Superior temporal gyrus (tissue), 1 donor: ENCODE measurements at regions not wholly inside any gene's neighbourhood (a gene's known extent, or its start where the extent isn't known, plus 50 kb on each side); places are given as distances from the start of the nearest gene placed in this dataset.
A peak's percentile ranks its signal among the peaks of the same experiment; 100 is the strongest.

Source experiments
- DNase-seq: peaks from one replicate; pipeline ENCODE4 v3.0.0-alpha.2; 2016; ENCODE audit errors: extremely low spot score

- DNase-seq: no peak
Measured at GRCh38 chr1:96290033-96290432, 431.6 kb upstream of the PTBP2 start.

- no peak for DNase-seq
Measured at GRCh38 chr1:96290801-96291200, 430.8 kb upstream of the PTBP2 start.

- no peak for DNase-seq
Measured at GRCh38 chr1:96291468-96291867, 430.1 kb upstream of the PTBP2 start.

- no peak for DNase-seq
Measured at GRCh38 chr1:96292141-96292540, 429.4 kb upstream of the PTBP2 start.

DNA sequence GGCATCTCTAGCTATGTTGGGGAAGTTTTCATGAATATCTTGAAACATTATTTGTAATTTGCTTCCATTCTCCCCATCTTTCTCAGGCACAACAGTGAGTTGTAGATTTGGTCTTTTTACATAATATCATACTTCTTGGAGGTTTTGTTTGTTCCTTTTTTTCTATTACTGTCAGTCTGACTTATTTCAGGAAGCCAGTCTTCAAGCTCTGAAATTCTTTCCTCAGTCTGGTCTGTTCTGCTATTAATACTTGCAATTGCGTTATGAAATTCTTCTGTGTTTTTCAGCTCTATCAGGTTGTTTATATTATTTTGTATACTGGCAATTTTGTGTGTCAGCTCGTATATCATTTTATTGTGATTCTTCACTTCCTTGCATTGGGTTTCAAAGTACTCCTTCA lies 424.6 kb upstream of the PTBP2 start:
- no peak for DNase-seq

DNA sequence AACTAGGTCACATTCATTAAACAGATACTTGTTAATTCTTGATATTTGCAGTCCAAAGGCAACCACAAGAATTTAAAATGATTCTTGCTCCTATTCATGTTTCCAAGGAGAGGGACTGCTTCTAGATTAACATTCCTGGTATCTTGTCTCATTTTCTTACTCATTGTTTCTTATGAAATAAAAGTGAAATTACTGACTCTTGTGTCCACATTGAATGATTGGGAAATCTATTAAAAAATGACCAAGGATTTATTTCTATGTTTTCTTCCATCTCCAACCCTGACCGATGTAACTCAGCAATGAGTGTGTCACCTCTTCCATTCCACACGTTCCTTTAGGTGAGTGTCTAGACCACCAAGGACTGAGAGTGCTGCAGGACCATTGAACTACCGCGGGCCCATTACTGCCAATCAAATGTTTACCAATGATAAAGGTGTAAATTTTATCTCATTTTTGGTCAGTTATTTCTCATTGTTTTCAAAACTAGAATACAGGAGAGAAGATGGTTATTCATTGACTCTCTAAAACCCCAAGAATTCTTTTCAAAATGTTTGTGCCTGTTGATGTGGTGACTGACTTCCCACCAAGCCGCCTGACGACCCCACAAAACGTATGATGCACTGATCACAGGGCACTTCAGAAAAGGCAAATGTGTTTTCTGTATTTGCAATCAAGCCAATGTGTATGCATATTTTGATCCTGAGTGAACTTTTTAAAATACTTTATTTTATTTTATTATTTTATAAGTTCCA lies 414.6 kb upstream of the PTBP2 start:
- no peak for DNase-seq

DNA sequence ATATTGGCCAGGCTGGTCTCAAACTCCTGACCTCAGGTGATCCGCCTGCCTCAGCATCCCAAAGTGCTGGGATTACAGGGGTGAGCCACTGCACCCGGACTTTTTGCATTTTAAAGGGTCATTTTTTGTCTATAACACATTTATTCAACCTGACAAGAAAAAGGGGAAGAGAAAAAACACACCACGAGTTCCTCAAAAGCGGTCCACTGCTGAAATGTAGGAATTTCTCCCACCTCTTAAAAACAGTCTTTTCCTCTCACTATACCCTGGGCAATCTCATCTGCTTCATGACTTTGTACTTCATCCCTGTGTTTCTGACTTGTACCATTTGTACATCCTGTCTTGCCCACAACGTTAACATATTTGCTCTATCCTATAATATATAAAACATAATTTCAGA lies 413.3 kb upstream of the PTBP2 start:
- DNase-seq: no peak

DNA sequence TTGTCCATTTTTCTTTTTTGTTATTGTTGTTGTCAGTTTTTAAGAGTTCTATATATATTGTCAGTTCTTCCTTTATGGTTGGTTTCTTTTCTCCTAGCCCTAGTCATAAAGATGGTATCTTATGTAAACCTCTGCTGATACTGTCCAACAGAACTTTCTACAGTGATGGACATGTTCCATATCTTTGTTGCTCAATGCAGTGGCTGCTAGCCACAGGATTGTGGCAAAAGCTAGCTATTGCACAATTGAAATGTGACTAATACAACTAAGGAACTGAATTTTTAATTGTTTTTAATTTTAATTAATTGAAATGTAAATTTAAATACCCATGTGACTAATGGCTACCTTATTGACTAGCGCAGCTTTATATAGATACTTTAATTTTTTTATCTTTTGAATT lies 411.8 kb upstream of the PTBP2 start:
- no peak for DNase-seq

DNA sequence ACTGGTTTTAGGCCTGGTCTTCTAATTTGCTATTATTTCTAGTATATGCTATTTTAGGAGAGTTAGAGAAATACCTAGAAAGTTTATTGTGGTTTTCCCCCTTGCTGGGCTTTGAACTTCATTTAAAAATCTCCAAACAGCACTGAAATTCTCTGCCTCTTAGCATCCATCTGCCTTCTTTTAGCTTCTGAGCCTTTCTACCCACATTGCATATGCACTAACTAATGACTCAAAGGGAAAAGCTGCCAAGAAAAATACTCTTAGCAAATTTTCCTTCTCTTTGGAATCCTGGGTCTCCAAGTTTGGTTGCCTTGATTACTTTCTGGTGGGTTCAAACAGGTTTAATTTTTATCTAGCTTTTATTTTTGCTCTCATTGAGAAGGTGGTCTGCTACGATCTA lies 408.4 kb upstream of the PTBP2 start:
- DNase-seq: peak; percentile 11

GRCh38 chr1:96329121-96329520 lies 392.5 kb upstream of the PTBP2 start:
- DNase-seq: no peak

DNA sequence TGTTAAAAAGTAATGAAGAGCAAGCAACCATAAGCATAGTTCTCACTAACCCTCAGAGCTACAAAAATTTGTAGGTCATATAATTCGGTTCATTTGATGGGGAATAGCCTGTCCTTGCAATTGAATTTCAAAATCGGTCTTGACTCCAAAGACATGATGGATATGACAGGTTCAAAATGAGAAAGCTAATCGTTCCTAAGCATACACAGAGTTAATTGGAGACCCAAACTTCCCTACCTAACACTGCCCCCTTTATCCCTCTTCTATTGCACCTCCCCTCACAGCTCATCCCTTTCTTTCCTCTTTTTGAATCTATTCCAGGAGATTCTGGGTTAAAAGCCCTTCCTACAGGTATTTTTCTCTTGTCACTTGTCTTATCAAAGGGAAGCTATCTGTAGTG lies 390.0 kb upstream of the PTBP2 start:
- no peak for DNase-seq

DNA sequence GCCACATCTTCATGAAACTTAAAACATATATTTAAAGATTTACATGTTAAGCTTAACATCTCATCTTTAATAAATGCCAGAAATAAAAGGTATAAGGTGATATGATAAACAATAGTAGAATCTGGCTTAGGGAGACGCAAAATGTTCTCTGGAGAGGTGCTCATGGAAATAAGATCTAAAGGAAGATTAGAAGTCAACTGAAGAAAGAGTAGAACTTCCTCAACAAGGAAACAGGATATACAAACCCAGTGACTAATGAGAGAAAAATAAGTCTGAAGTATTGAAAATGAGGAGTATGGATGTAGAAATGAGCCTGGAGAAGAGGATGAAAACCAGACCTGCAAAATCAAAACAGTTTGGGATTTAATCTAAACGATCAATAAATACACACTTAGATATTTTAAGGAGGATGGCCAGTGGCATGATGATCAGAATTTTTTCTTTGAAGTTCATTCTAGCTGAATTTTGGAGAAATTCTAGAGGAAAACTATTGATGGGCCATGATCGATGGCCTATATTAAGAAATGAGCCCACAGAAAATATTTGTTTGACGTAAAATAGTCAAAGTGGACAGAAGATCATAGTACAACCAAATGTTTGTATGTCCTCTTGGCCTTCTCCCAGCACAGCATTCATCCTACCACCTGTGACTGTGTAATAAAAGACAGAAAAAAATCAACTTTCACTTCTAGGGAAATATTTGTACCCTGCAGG lies 387.9 kb upstream of the PTBP2 start:
- DNase-seq: no peak

DNA sequence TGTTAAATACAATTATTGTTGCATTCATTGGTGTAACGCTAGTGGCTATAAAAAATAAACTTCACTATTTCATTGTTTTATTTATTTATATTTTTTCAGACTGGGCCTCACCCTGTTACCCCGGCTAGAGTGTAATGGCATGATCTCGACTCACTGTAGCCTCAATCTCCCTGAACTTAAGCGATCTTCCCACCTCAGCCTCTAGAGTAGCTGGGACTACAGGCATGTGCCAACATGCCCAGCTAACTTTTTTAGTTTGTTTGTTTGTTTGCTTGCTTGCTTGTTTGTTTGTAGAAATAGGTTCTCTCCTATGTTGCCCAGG lies 387.4 kb upstream of the PTBP2 start:
- DNase-seq: no peak

DNA sequence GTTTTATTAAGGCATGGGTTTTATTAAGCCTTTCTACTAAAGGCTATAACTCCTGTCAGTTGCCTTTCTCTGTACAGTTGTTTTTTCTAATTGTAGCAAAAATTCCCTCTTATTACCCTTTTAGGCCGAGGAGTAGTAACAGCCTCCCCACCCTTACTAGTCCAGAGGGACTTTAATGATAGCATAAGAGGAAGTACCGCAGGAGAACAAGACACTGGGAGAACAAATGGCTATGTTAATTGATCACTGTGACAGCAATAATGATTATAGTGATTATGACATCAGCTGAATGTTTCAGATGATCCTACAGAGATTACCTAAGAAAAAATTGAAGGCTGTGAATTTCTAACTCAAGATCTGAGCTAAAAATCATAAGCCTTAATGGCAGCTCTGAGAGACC lies 383.0 kb upstream of the PTBP2 start:
- no peak for DNase-seq

DNA sequence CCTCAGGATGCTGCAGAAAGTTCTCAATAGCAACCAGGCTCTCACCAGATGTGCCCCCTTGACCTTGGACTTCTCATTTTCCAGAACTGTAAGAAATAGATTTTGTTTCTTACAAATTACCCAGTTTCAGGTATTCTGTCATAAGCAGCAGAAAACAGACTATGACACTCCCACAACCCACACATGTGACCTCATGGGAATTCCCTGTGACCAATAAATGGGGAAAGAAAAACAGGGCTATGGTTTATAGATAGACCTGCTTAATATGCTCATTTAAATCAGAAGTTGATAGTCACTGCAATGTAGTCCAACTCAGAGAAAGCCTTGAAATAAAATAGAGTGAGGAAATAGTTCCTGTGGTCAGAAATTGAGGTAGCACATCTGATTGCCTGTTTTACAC lies 380.9 kb upstream of the PTBP2 start:
- no peak for DNase-seq

DNA sequence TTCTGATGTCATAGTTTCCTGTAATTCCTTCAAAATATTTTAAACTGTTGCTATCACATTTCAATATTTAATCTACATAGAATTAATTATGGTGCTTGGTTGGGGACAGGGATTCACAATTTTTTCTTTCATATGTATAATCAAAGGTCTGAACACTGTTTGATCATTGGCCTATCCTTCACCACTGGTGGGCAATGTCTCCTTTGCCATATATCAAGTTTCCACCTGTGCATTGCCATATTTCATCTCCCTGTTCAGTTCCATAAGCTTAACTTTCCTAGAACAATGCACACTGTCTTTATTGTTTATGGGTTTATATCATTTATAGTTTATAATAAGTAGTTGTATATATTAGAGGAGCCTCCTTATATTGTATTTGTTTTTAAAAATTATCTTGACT lies 374.9 kb upstream of the PTBP2 start:
- DNase-seq: no peak

GRCh38 chr1:96349896-96350295 lies 371.7 kb upstream of the PTBP2 start:
- no peak for DNase-seq

DNA sequence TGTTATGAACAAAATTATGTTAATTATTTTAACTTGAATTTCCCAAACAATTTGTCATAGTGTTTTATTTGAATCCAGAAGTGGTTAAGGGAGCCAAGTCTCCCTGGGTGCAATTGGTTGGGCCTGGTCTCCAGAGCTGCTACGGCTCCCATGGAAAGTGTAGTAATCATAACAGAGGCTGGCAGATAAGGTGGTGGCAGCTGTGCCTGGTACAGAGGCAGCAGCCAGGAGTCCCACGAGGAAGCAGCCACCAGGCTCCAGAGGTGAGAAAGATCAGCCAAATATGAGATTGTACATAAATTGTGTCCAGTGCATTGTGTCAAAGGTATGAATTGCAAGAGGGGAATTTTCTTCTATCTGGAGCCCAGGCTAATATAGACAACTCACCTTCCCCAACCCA lies 368.9 kb upstream of the PTBP2 start:
- no peak for DNase-seq

DNA sequence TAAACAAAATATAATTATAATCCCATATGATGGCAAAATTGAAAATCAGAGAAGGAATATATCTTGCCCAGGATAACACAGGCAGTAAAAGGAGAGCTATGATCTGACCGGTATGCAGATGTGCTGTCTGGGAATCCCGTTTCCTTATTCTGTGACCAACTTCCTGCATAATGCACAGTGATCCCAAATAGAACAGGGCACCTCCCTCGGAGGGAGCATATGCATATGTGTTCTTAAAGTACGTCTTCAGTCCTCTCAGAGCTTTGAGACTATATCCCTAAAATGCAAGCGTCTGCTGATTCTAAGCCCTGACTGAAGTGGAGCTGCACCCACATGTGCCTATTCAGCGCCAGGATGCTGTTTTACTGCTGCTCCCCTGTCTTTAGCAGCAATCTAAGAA lies 366.1 kb upstream of the PTBP2 start:
- DNase-seq: no peak

DNA sequence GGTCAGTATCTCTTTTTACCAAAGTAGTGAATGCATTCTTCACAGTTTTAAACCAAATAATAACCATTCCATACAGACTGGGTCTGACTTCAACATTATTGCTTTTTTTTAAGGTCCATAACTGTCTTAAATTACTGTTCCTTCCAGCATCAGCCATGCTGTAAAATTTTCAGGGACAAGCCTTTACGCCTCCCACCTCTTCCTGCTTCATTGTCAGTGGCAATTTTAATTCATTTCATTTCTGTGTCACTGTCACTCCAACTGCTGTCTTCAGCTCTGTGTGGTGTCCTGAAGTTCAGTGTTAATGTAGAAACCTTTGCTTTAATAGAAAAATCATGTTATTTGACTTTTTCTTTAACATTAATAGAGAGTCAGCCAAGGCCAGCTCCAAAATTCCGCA lies 365.6 kb upstream of the PTBP2 start:
- DNase-seq: no peak

GRCh38 chr1:96357141-96357765 lies 364.3 kb upstream of the PTBP2 start:
- no peak for DNase-seq

DNA sequence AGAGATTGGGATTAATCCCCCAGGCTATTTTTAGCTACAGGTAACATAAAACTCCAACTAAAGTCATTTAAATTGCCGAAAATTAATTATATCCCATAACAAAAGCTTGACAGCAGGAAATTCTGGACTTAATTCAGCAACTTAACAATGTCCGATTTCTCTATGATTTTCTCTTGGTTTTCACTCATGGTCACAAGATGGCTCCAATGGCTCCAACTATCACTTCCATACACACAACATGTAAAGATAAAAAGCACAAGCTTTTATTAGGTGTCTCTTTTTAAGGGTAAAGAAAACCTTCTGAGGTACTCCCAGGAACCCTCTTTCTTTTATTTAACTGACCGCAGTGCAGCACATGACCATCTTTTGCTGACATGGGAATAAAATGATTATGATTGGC lies 363.5 kb upstream of the PTBP2 start:
- DNase-seq: no peak

DNA sequence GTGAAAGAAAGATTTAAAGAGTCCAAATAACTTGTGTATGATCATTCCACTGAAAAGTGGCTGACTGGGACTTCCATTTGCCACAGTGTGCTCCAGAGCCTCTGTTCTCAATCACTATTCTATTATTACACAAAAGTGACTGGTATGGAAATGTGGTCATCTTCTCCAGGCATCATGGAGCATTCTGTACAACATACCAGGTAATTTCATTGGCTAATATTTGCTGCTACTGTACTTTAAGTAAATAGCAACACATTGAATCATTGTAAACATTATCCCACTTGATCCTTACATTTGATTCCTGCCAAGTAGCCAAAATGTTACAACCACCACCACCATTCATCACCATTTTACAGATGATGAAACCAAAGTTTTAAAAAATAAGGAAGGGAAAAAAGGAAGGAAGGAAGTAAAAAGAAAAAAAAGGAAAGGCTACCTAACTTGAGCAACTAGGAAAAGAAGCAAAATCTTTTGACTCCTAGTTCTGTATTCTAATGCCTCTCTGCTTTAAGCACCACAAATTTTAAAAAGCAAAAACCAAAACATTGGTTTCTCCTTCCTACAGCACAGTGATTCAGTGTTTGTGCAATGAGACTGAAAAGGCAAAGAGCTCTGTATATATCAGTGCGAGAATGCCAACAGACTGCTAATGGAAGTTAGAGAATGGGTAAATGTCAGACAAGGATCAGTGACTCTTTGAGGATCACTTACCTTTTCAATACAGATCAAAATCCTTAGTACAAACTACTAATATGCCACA lies 361.4 kb upstream of the PTBP2 start:
- DNase-seq: no peak
